NCI-H1694 (cell line): ENCODE measurements at regions not wholly inside any gene's neighbourhood (a gene's known extent, or its start where the extent isn't known, plus 50 kb on each side); places are given as distances from the start of the nearest gene placed in this dataset.

Experiments used
- DNase-seq: peaks from one replicate; lab custom pipeline; 2025; lab: John Stamatoyannopoulos, UW

- no peak for DNase-seq
Measured at GRCh38 chr21:16751695-16752474, 761.0 kb upstream of the CXADR start.

DNA sequence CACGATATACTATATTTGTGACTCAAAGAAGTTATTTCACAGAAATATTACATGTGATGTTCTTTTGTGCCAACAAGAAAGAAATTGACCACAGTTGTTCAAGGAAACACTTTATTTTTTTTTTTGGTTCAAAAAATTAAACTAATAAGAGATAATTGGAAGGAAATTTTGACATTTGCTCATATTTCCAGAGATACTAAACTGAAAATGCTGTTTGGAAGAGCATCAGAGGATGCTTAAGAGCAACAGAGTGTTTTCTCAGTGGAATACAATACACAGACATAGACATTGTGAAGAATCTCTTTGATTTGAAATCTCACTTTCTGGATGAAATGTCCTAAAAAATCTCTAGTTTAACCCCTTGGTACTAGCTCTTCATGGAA, 760.4 kb upstream of the CXADR start:
- no peak for DNase-seq

DNA sequence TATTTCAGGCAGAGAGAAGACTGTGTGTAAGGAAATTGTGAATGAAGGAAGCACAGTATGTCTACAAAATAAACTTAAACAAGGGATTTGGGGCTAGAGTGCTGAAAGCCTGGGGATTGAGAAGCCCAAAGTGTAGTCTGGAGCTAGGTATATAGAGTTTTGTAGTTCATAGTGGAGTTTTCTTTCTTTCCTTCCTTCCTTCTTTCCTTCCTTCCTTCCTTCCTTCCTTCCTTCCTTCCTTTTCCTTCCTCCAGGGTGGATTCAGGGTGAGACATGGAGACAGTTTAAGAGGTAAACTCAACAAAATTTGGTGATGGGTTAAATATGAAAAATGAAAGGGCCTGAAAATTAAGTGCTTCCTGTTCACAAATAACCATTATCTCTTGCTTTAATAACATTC, 757.8 kb upstream of the CXADR start:
- DNase-seq = no peak

- DNase-seq = no peak
Measured at GRCh38 chr21:16767201-16767600, 745.6 kb upstream of the CXADR start.

- no peak for DNase-seq
Measured at GRCh38 chr21:16768096-16768495, 744.7 kb upstream of the CXADR start.

- no peak for DNase-seq
Measured at GRCh38 chr21:16770266-16770665, 742.6 kb upstream of the CXADR start.

DNA sequence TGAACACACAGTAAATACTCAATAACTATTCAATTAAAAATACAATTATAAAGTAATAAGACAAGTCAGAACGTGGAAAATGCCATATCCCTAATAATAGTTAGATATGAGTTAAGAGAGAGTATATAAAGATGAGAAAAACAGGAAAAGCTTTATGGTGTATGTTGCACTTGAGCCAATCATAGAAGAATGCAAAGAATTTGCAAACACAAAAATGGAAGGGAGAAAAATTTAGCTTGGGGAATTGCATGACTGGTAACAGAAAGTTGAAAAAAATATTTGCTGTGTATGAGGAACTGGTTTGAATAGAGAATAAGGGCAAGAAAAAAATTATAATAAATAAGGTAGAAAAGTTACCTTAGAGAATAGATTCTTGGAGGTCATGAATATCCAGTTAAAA, 739.6 kb upstream of the CXADR start:
- no peak for DNase-seq

DNA sequence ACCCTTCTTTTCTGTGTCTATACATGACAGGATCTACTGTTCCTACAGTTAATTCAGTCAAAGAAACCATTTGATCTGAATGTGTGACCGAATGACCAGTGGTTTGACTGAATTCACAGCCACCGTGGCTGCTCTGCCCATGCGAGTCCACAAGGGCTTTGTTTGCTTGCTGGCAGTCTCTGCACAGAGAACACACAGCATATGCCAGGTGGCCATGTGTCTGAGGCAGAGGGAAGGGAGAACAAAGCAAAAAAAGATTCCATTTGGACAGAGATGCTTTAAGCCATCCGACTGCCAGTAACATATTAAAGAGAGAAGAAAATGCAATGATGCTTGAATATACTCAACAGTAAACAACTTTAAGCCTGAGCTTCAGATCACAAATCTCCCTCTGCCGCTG, 737.8 kb upstream of the CXADR start:
- no peak for DNase-seq

- DNase-seq = no peak
Measured at GRCh38 chr21:16777041-16777720, 735.7 kb upstream of the CXADR start.

DNA sequence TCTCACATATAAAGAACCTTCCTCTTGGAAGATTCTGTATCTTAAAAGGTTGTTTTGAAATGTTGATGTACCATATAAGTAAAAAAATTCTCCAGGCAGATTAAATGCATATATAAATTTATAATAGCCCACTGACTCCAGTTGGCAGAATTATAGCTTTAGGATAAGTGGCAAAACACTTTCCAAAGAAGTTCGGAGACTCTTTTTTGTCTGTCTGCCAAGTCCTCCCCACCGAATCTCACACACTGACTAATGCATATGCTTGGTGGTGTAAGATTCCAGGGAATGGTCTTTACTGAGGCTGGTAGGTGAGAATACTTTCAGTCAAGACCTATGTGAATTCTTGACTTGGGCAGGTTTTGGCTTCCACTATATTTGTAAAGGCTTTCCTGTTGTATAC, 724.3 kb upstream of the CXADR start:
- DNase-seq = no peak

GRCh38 chr21:16789636-16790035, 723.2 kb upstream of the CXADR start:
- no peak for DNase-seq

- DNase-seq = no peak
Measured at GRCh38 chr21:16792101-16792500, 720.7 kb upstream of the CXADR start.

- no peak for DNase-seq
Measured at GRCh38 chr21:16794950-16795349, 717.9 kb upstream of the CXADR start.

GRCh38 chr21:16796776-16797175, 716.1 kb upstream of the CXADR start:
- DNase-seq = no peak

- DNase-seq = no peak
Measured at GRCh38 chr21:16797540-16797939, 715.3 kb upstream of the CXADR start.

GRCh38 chr21:16797966-16798365, 714.9 kb upstream of the CXADR start:
- DNase-seq = no peak

GRCh38 chr21:16800536-16801275, 712.1 kb upstream of the CXADR start:
- no peak for DNase-seq

DNA sequence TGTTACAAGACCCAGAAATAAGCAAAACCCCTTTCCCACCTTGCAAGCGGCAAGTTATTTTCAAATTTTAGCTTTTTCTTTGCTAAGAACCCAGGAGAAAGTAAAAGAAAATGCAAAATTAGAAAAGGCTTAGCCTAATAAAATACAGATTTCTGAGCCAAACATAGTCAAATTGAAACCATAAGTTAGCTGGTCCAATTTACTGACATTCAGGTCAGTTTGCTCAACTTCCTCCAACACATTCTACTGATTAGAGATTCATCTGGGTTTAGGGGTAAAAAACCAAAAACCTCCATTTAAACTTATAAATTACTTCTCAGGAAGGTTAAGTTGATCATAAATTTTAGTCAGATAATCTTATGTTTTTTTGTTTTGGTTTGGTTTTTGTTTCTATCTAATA, 701.8 kb upstream of the CXADR start:
- DNase-seq = no peak

GRCh38 chr21:16811970-16812369, 700.9 kb upstream of the CXADR start:
- no peak for DNase-seq

DNA sequence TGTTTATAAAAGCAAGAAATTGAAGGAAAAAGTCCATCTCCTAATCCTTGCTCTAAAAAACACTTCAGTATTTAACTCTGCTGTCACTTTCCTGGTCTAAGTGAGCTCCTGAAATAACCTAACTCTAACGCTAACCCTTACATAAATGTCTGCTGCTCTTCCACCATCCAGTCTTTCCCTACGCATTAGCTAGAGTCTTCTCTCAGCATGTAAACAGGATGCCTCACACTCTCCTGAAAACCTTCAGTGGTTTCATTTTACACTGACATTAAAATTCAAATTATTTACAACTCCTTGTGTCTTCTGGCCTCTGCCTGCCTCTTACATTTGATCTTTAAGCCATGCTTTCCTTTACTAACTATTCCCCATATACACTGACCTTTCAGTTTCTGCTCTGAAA, 697.6 kb upstream of the CXADR start:
- no peak for DNase-seq

GRCh38 chr21:16821588-16821987, 691.3 kb upstream of the CXADR start:
- DNase-seq = no peak

- no peak for DNase-seq
Measured at GRCh38 chr21:16829532-16829931, 683.3 kb upstream of the CXADR start.

- DNase-seq = no peak
Measured at GRCh38 chr21:16832791-16833190, 680.1 kb upstream of the CXADR start.
